GM19023 (cell line): ENCODE measurements at regions not wholly inside any gene's neighbourhood (a gene's known extent, or its start where the extent isn't known, plus 50 kb on each side); places are given as distances from the start of the nearest gene placed in this dataset.
A peak's percentile ranks its signal among the peaks of the same experiment; 100 is the strongest.
"Not testable (repeated sequence)": the region's sequence is repeated elsewhere in the genome, so short reads cannot be mapped to it uniquely, and the experiment has no call there.

Experiments used
- ATAC-seq: cut with Tn5 transposase; IDR thresholded peaks from one replicate; pipeline ENCODE4 v1.9.1; 2021; ENCODE audit warnings: mild to moderate bottlenecking, moderate library complexity; ENCODE audit not compliant: unreplicated experiment

DNA sequence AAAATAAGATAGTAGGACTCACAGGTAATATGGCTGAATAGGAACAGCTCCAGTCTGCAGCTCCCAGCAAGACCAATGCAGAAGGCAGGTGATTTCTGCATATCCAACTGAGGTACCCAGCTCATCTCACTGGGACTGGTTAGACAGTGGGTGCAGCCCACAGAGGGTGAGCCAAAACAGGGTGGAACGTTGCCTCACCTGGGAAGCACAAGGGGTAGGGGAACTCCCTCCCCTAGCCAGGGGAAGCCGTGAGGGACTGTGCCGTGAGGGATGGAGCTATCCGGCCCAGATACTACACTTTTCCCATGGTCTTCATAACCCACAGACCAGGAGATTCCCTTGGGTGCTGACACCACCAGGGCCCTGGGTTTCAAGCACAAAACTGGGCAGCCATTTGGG is 114.8 kb upstream of the GNAI1 start:
- not testable (repeated sequence) for ATAC-seq

DNA sequence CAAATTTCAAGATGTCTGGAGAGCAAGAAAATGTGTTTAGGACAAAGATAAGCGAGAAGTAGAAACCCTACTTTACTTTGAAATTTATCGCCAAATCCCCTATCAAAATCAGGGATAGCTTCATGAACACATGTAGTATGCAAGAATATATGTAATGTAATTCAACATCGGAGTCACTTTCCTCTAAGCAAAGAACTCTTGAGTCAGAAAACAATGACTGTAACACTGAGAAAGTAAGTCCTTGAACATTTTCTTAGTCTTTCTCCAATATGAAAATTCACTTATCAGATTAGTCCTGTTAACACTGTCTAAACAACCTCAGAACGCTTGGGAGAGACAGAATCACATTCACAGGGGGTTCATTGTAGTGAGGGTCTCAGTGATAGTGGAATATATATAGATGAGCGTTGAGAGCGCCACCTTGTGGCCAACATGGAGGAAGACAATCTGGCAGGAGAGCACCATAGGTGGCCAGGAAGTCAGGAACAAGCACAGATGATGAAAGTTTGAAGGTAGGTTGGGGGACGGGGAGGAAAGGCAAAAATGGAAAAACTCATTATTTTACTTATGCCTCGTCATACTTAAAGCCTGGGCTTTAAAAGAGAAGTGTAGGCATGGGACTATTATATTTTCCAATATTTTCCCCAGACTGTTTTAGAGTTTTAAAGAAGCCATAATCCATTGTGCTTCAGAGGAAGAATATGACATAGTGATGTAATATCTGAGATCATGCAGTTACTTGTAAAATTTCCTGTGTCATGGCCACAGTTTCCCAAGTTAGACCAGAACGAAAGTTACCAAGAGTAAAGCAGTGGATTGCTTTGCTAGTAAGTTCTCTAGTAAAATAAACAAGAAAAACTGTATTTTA is 115.5 kb upstream of the GNAI1 start:
- ATAC-seq, result peak; percentile 99

DNA sequence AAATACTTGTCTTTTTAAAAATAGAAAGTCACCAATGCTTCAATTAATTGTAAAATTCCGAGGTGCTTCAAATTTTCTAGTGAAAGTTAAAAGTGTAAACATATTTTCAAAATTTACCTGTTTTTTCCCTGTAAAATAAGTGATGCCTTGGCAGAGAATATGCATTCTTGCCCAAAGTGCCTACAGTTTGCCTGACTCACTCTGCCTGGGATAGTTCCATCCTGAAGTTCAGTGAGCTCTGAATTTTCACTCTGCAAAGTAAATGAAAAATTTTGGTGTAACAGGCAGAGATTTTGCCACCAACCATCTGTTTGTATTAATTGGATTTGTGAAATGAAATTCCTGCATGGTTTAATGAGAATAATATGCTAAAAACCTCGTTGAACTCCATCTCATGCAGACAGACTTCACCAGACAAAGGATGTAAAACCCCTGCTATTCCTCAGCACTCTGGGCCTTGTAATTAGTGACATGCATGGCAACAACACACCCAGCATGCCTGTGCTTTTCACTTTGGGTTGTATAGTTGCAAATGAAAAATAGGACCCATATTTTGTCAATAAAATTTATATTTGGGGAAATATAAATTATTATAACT is 117.4 kb upstream of the GNAI1 start:
- no peak for ATAC-seq

GRCh38 chr7:80014511-80014910 is 120.1 kb upstream of the GNAI1 start:
- no peak for ATAC-seq

- ATAC-seq, result no peak
Measured at GRCh38 chr7:80008039-80008438, 126.6 kb upstream of the GNAI1 start.

DNA sequence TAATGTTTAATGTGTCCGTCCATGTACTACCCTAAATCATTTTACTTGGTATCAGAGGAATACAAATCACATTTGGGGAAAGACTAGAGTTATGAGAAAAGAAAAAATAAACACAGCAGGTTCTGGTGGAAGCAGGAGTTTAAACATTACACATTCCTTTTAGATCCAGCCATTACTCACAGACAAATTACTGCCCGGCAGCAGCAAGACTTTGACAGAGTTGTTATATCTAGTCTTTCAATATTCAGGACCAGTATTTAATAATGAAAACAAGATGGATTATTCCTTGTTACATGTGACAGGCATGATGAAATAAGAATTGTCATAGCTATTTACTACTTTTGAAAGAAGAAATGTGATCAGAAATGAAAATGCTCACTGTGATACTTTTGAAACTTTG is 131.8 kb upstream of the GNAI1 start:
- no peak for ATAC-seq

DNA sequence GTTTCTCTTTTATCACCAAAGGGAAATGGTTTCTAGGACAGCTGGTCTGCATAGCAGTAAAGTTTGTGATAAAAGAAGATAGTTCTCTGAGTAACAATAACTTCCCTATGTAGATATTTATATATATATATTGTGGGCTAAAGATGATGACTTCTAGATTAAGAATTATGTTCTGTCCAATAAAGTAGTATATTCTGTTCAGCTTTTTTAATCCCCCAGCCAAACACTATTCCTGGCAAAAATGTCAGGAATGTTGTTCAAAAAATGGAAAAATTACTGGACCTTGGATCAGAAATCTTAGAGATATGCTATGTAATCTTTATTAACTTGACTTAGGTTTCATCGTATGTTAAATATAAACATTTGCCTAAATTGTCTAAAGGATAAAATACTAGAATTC is 136.3 kb upstream of the GNAI1 start:
- ATAC-seq, result no peak

DNA sequence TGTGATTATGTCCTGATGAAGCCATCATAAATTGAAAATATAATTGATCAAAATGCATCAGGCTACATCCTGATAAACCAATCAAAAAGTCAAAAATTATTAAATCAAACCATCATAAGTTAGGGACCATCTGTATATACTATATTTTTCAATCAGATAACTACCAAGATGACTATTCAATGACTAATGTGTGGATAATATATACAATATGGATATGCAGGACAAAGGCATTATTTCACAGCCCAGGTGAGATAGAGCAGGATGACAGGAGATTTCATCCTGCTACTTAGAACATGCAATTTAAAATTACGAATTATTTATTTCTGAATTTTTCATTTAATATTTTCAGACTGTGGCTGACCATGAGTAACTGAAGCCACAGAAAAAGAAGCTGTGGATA is 137.3 kb upstream of the GNAI1 start:
- ATAC-seq, result no peak

- not testable (repeated sequence) for ATAC-seq
Measured at GRCh38 chr7:79995741-79996140, 138.9 kb upstream of the GNAI1 start.

- ATAC-seq, result no peak
Measured at GRCh38 chr7:79988653-79989052, 146.0 kb upstream of the GNAI1 start.

- no peak for ATAC-seq
Measured at GRCh38 chr7:79984210-79984609, 150.4 kb upstream of the GNAI1 start.

DNA sequence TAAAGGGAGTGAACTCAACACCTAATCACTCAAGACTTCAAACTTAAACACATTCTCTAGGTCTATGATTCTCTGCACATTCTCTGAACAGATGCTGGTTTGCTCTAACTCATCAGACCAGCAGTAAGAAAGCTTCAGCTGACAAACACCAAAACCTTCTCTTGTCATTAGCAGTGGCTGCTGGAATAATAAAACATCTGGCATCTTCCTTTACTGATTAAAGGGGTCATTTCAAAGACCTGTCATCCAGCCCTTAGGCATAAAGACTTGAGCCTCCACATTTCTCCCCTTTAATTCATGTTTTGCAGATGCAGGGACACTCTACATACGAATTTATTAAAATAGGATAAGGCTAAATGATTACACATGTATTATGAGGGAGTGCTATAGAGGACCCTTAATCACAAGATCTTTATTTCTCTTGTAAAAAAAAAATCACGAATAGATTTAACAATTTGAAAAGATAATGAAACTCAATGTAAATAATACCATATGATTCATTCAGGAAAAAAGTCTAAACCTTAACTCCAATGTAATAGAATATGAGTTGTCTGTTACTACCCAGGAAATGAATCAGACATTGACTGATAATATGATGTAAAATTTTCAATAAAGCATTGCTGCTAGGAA is 152.4 kb upstream of the GNAI1 start:
- no peak for ATAC-seq

GRCh38 chr7:79980376-79980775 is 154.3 kb upstream of the GNAI1 start:
- ATAC-seq, result no peak

DNA sequence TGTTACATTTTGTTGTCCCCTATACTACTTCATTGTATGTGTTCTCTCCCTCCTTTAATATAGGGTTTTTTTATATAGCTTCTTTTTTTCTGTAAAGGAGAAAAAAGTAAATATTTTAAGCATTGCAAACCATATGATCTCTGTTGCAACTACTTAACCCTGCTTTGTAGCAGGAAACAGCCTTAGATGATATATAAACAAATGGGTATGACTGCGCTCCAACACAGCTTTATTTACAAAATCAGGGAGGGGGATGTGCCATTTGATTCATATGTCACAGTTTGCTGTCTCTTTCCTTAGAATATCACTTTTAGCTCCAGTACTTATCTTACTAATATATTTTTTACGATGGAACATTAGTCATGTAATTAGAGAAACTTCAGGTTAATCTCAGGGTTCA is 155.2 kb upstream of the GNAI1 start:
- no peak for ATAC-seq

GRCh38 chr7:79977481-79977880 is 157.2 kb upstream of the GNAI1 start:
- no peak for ATAC-seq

DNA sequence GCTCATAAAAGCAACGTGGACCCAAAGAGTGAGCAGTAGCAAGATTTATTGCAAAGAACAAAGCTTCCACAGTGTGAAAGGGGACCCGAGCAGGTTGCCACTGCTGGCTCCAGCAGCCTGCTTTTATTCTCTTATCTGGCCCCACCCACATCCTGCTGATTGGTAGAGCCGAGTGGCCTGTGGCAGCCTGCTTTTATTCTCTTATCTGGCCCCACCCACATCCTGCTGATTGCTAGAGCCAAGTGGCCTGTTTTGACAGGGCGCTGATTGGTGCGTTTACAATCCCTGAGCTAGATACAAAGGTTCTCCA is 158.0 kb upstream of the GNAI1 start:
- not testable (repeated sequence) for ATAC-seq

DNA sequence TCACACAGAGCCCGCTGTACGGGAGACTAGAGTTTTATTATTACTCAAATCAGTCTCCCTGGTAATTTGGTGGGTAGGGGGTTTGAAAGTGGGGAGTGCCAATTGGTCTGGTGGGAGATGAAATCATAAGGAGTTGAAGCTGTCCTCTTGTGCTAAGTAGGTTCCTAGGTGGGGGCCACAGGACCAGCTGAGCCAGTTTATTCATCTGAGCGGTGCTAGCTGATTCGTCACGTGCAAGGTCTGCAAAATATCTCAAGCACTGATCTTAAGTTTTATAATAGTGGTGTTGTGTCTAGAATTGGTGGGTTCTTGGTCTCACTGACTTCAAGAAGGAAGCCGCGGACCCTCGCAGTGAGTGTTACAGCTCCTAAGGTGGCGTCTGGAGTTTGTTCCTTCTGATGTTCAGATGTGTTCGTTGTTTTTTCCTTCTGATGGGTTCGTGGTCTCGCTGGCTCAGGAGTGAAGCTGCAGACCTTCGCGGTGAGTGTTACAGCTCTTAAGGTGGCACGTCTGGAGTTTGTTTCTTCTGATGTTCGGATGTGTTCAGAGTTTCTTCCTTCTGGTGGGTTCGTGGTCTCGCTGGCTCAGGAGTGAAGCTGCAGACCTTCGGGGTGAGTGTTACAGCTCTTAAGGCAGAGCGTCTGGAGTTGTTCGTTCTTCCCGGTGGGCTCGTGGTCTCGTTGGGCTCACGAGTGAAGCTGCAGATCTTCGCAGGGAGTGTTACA is 158.5 kb upstream of the GNAI1 start:
- ATAC-seq, result not testable (repeated sequence)

- no peak for ATAC-seq
Measured at GRCh38 chr7:79973455-79973854, 161.2 kb upstream of the GNAI1 start.

DNA sequence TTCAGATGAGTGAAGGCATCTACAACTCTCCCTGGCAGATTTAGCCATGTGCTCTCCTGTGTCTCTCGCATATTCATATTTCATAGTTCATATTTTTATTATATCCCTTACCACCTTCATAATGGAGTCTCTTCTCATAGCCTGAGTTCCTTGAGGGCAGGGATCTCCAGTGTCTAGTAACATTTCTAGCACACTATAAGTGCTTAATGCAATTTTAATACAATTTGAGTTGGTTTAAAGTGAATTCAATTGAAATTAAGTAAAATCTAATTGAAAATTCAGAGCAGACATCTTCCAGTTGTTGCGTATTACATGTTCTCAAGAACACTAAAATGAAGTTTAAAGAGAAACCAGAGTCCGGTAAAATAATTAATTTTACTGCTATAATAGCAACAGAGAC is 163.6 kb upstream of the GNAI1 start:
- ATAC-seq, result no peak

DNA sequence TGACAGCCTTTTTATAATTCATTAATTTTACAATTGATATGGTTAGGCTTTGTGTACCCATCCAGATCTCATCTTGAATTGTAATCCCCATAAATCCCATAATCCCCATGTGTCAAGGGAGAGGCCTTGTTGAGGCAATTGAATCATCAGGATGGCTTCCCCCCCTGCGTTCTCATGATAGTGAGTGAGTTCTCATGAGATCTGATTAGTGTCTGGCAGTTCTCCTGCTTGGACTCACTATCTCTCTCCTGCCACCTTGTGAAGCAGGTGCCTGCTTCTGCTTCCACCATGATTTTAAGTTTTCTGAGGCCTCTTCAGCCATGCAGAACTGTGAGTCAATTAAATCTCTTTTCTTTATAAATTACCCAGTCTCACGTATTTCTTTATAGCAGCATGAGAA is 165.7 kb upstream of the GNAI1 start:
- no peak for ATAC-seq

GRCh38 chr7:79968077-79968648 is 166.5 kb upstream of the GNAI1 start:
- ATAC-seq, result no peak
